Transverse colon (tissue), 4 donors: ENCODE measurements at regions not wholly inside any gene's neighbourhood (a gene's known extent, or its start where the extent isn't known, plus 50 kb on each side); places are given as distances from the start of the nearest gene placed in this dataset.

ENCODE experiments used
- EP300 ChIP-seq: sonication (generic); formaldehyde crosslinking; IDR thresholded peaks from one replicate; pipeline ENCODE4 v1.6.1; 2017; ENCODE audit warnings: antibody characterized with exemption, low read depth
- POLR2A ChIP-seq: fragments of 450-650 bp; IDR thresholded peaks from one replicate; pipeline ENCODE4 v1.6.1; 2016; ENCODE audit warnings: antibody characterized with exemption, mild to moderate bottlenecking, moderate library complexity
- POLR2AphosphoS5 ChIP-seq, 3 donors: sonication (generic); formaldehyde crosslinking; IDR thresholded peaks; one replicate each; pipeline ENCODE4 v1.6.1; 2016; ENCODE audit warnings: antibody characterized with exemption in 3 of 3
- TF ChIP-seq, protein P1 (sequence below), 5 experiments: fragments of 200-600 bp in 3 of 5; fragments of 450-650 bp in 2 of 5; sonication (generic) in 3 of 5; IDR thresholded peaks; 1 replicate in 2 of 5; 2 replicates in 3 of 5; pipeline ENCODE4 v1.5.1; 2016 to 2017; ENCODE audit warnings: antibody characterized with exemption in 5 of 5, inconsistent platforms in 3 of 5, mild to moderate bottlenecking in 2 of 5, moderate library complexity in 1 of 5

DNA sequence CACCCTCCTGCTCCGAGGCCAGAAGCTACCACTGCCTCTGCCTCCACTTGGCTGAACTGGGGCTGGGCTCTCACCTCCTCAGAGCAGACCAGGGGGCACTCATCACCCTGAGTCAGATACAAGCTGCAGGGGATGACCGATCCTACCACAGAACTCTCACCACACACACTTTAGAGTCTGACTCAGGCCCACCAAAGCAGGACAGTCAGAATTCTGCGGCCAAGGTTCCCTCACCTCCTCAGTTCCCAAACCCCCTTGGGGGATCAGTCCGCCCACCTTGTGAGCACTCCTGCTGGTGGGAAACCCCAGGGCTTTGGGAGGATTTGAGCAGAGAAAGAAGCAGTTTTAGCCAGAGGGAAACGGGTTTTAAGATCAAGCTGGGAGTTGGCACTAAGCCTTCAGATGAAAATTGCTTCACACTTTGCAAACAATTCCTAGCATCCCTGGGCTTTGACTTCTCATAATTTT, 587.8 kb upstream of the JAG1 start:
- TF ChIP-seq, protein P1, sequence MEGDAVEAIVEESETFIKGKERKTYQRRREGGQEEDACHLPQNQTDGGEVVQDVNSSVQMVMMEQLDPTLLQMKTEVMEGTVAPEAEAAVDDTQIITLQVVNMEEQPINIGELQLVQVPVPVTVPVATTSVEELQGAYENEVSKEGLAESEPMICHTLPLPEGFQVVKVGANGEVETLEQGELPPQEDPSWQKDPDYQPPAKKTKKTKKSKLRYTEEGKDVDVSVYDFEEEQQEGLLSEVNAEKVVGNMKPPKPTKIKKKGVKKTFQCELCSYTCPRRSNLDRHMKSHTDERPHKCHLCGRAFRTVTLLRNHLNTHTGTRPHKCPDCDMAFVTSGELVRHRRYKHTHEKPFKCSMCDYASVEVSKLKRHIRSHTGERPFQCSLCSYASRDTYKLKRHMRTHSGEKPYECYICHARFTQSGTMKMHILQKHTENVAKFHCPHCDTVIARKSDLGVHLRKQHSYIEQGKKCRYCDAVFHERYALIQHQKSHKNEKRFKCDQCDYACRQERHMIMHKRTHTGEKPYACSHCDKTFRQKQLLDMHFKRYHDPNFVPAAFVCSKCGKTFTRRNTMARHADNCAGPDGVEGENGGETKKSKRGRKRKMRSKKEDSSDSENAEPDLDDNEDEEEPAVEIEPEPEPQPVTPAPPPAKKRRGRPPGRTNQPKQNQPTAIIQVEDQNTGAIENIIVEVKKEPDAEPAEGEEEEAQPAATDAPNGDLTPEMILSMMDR (IDR thresholded peaks at IDR 0.05), result no peak
- TF ChIP-seq EP300, result no peak
- no peak for TF ChIP-seq POLR2AphosphoS5 (IDR thresholded peaks at IDR 0.05)
- no peak for TF ChIP-seq POLR2A
